T-cell (primary cell): ENCODE measurements at regions not wholly inside any gene's neighbourhood (a gene's known extent, or its start where the extent isn't known, plus 50 kb on each side); places are given as distances from the start of the nearest gene placed in this dataset.

Experiments
- ATAC-seq, 4 experiments: fragments of 200-7000 bp in 3 of 4; fragments of 150-1000 bp in 1 of 4; cut with Tn5 transposase; replicated peaks in 1 of 4; 1 replicate in 3 of 4; 2 replicates in 1 of 4; pipeline ENCODE4 v1.10.0; 2021; ENCODE audit warnings: moderate library complexity in 3 of 4, mild to moderate bottlenecking in 2 of 4, moderate number of reproducible peaks in 1 of 4
- CTCF ChIA-PET, 2 donors: fragments of 300-600 bp; sonication (Branson Sonifier 250); formaldehyde crosslinking; loops; one replicate each; lab custom pipeline; 2022; ENCODE audit warnings: antibody characterized with exemption in 2 of 2; lab: Charles Lee
- POLR2A ChIA-PET, 2 donors: fragments of 300-600 bp; sonication (Branson Sonifier 250); formaldehyde crosslinking; loops; one replicate each; lab custom pipeline; 2022; ENCODE audit warnings: antibody characterized with exemption in 2 of 2; lab: Charles Lee
- DNase-seq, 35 experiments: peaks; one replicate each; pipeline versions ENCODE4 v3.0.0 to v3.0.0-alpha.2; 2013 to 2023
- H3K27ac ChIP-seq: one replicate; pipeline ENCODE4 v1.5.1; 2013; ENCODE audit warnings: low read length
- H3K27me3 ChIP-seq, 2 experiments: replicated peaks in 1 of 2; 1 replicate in 1 of 2; 2 replicates in 1 of 2; pipeline versions ENCODE4 v1.6.1 to v1.7.0; 2013; ENCODE audit warnings: low read length in 1 of 2, mixed read lengths in 1 of 2; ENCODE audit not compliant: control insufficient read depth in 2 of 2, insufficient read depth in 2 of 2; ENCODE audit errors: extremely low read depth in 1 of 2
- H3K36me3 ChIP-seq, 2 donors: 1 replicate in 1 of 2; 2 replicates in 1 of 2; pipeline versions ENCODE4 v1.6.1 to v1.7.0; 2013; ENCODE audit warnings: low read length in 1 of 2; ENCODE audit not compliant: control insufficient read depth in 2 of 2, insufficient read depth in 1 of 2; ENCODE audit errors: extremely low read depth in 1 of 2
- H3K4me1 ChIP-seq, 2 experiments: 1 replicate in 1 of 2; 2 replicates in 1 of 2; pipeline versions ENCODE4 v1.6.1 to v1.7.0; 2013; ENCODE audit warnings: low read length in 2 of 2, mixed read lengths in 1 of 2; ENCODE audit not compliant: insufficient read depth in 2 of 2, control insufficient read depth in 1 of 2; ENCODE audit errors: extremely low read depth in 1 of 2
- H3K4me3 ChIP-seq, 2 donors: 1 replicate in 1 of 2; 2 replicates in 1 of 2; pipeline versions ENCODE4 v1.5.1 to v1.7.0; 2013; ENCODE audit warnings: mild to moderate bottlenecking in 2 of 2, low read length in 1 of 2, moderate library complexity in 1 of 2; ENCODE audit not compliant: control insufficient read depth in 1 of 2; ENCODE audit errors: extremely low read depth in 1 of 2
- H3K9me3 ChIP-seq: 2 replicates; pipeline ENCODE4 v1.7.0; 2013
- H3K27ac Mint-ChIP-seq, 2 donors: one replicate each; pipeline ENCODE4 v1.8.0; 2020 to 2021; ENCODE audit warnings: mild to moderate bottlenecking in 2 of 2, mixed read lengths in 2 of 2
- H3K27me3 Mint-ChIP-seq, 2 donors: one replicate each; pipeline ENCODE4 v1.8.0; 2021 to 2022; ENCODE audit warnings: mixed read lengths in 2 of 2
- H3K36me3 Mint-ChIP-seq: one replicate; pipeline ENCODE4 v1.8.0; 2021; ENCODE audit warnings: mixed read lengths
- H3K4me1 Mint-ChIP-seq, 3 donors: one replicate each; pipeline ENCODE4 v1.8.0; 2020 to 2022; ENCODE audit warnings: mixed read lengths in 3 of 3, mild to moderate bottlenecking in 1 of 3
- H3K4me3 Mint-ChIP-seq, 3 donors: one replicate each; pipeline ENCODE4 v1.8.0; 2020 to 2022; ENCODE audit warnings: mild to moderate bottlenecking in 3 of 3, mixed read lengths in 3 of 3, moderate library complexity in 3 of 3
- H3K9me3 Mint-ChIP-seq, 3 donors: one replicate each; pipeline ENCODE4 v1.8.0; 2020 to 2022; ENCODE audit warnings: mixed read lengths in 3 of 3
- WGBS: methylation state at CpG from one replicate; pipeline ENCODE4 v1.1.5; 2013; ENCODE audit warnings: missing lambda C conversion rate; ENCODE audit not compliant: insufficient coverage; 5-methylcytosine and 5-hydroxymethylcytosine counted together

DNA sequence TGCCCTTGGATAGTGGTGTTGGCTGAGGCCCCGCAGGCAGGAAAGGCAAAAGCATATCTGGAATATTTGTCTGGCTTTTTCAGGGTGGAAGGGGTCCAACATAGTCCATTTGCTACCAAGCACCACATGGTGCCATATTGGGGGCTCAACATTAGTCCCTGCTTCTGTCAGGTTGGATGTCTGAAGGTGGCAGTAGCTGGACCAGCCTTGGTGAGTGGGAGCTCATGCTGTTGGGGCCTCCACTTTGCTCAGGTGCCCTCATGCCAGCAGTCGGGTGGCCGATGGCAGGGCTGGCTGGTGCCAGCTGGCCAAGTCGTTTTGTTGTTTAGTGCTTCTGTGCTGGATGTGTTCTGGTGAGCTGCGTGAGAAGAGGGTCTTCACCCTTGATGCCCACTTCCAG, 135.3 kb downstream of the PAPOLA start:
- ATAC-seq (no peak), DNase-seq (no peak)
- Histone ChIP-seq H3K4me1 (no peaks in the 10 kb centered on the region), H3K4me3 (no peak overlapping the region), H3K36me3 (no peaks in the 10 kb centered on the region), H3K27me3 (peaks cover 0 to 2% of the 10 kb centered on the region in 2 experiments), H3K27ac (no peak overlapping the region), H3K9me3 (no peaks in the 10 kb centered on the region)
- ChIA-PET CTCF (no interaction called here), POLR2A (no interaction called here)
- Mint-ChIP-seq H3K9me3 (no peaks in the 10 kb centered on the region), H3K4me3 (no peak overlapping the region), H3K27ac (no peak overlapping the region), H3K4me1 (no peaks in the 10 kb centered on the region), H3K27me3 (peaks cover 0 to 2% of the 10 kb centered on the region in 2 donors), H3K36me3 (no peaks in the 10 kb centered on the region)
- WGBS = 60% methylated on average over 2 of the region's 5 CpGs

DNA sequence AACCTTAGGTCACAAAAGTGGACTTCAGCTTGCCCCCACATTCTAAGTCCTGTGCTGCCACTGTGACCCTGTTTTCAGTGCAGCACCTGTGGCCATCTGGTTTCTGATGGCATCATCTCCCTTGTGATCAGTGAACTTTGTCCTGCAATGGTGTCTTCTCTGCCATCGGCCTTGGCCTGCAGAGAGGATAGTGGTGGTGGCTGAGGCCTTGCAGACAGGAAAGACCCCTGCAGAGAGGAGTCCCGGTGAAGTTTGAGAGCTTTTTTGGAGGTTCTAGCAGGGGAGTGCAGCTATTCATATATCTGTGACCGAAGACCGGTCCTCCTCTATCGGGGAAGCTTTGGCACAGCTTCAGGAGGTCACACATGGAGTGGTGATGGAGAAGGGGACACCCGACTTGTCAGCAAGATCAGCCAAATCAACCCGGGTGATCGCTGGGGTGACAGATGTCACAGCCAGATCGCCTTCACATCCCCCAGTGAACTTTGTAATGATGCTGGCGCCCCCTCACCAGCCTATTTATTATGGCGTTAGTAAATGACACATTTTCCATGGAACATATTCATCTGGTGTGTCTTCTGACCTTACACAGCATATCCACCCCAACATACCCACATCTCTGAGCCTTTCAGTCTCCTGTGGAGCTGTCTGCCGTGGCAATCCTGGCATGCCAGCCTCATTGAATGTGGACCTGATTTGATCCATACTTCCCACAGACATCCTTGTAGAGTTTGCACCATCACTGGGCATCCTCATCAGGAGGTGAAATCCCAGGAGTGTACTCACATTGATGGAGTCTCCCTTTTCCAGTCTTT, 136.1 kb downstream of the PAPOLA start:
- Histone ChIP-seq H3K4me1 (no peaks in the 10 kb centered on the region), H3K27me3 (peaks cover 0 to 2% of the 10 kb centered on the region in 2 experiments), H3K9me3 (no peaks in the 10 kb centered on the region), H3K36me3 (no peaks in the 10 kb centered on the region), H3K4me3 (no peak overlapping the region), H3K27ac (no peak overlapping the region)
- ChIA-PET CTCF (no interaction called here), POLR2A (no interaction called here)
- no peak for DNase-seq
- 93% methylated on average over 4 of the region's 12 CpGs for WGBS
- Mint-ChIP-seq H3K36me3 (no peaks in the 10 kb centered on the region), H3K27ac (no peak overlapping the region), H3K9me3 (no peaks in the 10 kb centered on the region), H3K4me3 (no peak overlapping the region), H3K27me3 (peaks cover 0 to 2% of the 10 kb centered on the region in 2 donors), H3K4me1 (no peaks in the 10 kb centered on the region)
- no peak for ATAC-seq

DNA sequence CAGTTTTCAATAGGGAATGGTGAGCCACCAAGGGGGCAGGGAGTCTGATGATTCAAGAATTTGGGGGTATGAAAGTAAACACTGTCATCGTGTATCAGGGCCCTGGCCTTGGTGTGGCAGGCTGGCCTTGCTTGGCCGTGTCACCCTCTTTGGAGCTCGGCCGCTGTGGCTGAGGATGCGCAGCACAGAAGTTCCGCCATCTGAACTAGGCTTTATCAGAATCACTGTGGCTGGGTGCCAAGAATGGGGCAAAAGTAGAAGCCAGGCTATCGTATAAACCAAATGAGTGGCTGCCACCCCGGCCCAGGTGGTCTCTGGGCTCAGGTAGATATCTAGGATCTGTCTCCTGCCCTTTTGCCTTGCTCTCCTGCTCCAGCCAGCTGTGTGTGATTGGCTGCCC, 137.4 kb downstream of the PAPOLA start:
- Mint-ChIP-seq H3K27ac (no peak overlapping the region), H3K4me1 (no peaks in the 10 kb centered on the region), H3K36me3 (no peaks in the 10 kb centered on the region), H3K27me3 (peaks cover 0 to 2% of the 10 kb centered on the region in 2 donors), H3K4me3 (no peak overlapping the region), H3K9me3 (no peaks in the 10 kb centered on the region)
- Histone ChIP-seq H3K27ac (no peak overlapping the region), H3K27me3 (peaks cover 0 to 2% of the 10 kb centered on the region in 2 experiments), H3K9me3 (no peaks in the 10 kb centered on the region), H3K4me3 (no peak overlapping the region), H3K4me1 (no peaks in the 10 kb centered on the region), H3K36me3 (no peaks in the 10 kb centered on the region)
- DNase-seq (no peak), ATAC-seq (no peak)
- POLR2A ChIA-PET = no interaction called here
- CTCF ChIA-PET = no interaction called here
- WGBS = 87% methylated on average over 7 of the region's 8 CpGs

DNA sequence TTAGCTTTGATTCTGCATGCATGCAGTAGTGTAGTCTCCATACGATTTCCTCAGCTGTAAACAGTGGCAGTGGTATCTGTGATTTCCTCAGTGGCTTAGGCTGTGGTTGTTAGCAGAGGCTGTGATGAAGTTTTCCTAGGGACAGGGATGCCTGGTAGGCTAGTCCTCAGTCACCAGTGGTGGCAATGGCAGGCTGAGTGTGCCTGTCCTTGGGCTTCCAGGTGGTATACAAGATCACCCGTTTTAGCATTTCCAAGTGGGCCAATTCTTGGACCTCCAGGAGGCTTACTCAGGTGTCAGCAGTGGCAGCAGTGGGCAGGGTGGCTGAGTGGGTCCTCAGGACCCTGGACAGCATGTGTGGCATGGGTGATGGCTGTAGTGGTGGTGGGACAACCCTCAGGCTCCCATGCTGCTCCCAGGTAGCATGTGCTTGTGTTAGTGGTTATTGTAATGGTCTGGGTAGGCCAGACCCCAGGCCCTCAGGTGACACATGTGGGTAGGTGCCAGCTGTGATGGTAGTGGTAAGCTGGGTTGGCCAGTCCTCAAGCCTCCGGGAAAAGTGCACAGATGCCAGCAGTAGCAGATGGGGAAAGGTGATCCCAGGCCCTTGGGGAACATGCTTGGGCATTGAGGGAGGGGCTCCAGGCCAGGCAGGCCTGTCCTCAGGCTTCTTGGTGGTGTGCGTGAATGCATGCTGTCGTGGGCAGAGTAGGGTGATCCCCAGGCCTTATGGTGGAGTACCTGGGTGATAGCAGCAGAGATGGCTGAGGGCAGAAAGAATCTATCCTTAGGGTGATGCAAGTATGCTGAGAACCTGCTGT, 146.5 kb downstream of the PAPOLA start:
- H3K36me3 ChIP-seq = no peaks in the 10 kb centered on the region
- no peaks in the 10 kb centered on the region for H3K4me1 ChIP-seq
- Mint-ChIP-seq H3K27me3 (peaks cover 18% of the 10 kb centered on the region in 2 donors), H3K4me3 (no peak overlapping the region), H3K36me3 (no peaks in the 10 kb centered on the region), H3K27ac (no peak overlapping the region), H3K4me1 (no peaks in the 10 kb centered on the region), H3K9me3 (peaks cover 12 to 19% (median 13%) of the 10 kb centered on the region in 3 donors)
- 84% methylated on average over 4 of the region's 5 CpGs for WGBS
- no peak for ATAC-seq
- H3K27me3 ChIP-seq = peaks cover 0 to 24% of the 10 kb centered on the region in 2 experiments
- no peak overlapping the region for H3K27ac ChIP-seq
- H3K9me3 ChIP-seq = no peaks in the 10 kb centered on the region
- DNase-seq = no peak
- ChIA-PET POLR2A (no interaction called here), CTCF (no interaction called here)
- H3K4me3 ChIP-seq = no peak overlapping the region

DNA sequence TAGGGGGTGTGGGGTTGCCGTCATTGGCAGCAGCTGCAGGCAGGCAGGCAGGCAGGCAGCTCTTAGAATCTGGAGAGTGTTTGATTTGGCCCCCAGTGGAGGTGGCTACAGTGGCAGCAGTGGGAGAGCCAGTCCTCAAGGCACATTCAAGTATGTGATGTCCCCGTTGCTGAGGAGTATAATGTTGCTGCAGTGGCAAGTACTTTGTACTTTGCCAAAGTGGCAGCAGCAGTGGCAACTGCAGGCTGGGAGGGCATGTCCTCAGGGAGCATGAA, 147.1 kb downstream of the PAPOLA start:
- no peak for DNase-seq
- Mint-ChIP-seq H3K4me3 (no peak overlapping the region), H3K27ac (no peak overlapping the region), H3K9me3 (peaks cover 12 to 19% (median 13%) of the 10 kb centered on the region in 3 donors), H3K27me3 (peaks cover 18% of the 10 kb centered on the region in 2 donors), H3K4me1 (no peaks in the 10 kb centered on the region), H3K36me3 (no peaks in the 10 kb centered on the region)
- H3K36me3 ChIP-seq = no peaks in the 10 kb centered on the region
- 77% methylated on average over 2 of the region's 2 CpGs for WGBS
- no peak for ATAC-seq
- peaks cover 0 to 24% of the 10 kb centered on the region in 2 experiments for H3K27me3 ChIP-seq
- H3K27ac ChIP-seq = no peak overlapping the region
- ChIA-PET POLR2A (no interaction called here), CTCF (no interaction called here)
- no peak overlapping the region for H3K4me3 ChIP-seq
- H3K9me3 ChIP-seq = no peaks in the 10 kb centered on the region
- no peaks in the 10 kb centered on the region for H3K4me1 ChIP-seq

DNA sequence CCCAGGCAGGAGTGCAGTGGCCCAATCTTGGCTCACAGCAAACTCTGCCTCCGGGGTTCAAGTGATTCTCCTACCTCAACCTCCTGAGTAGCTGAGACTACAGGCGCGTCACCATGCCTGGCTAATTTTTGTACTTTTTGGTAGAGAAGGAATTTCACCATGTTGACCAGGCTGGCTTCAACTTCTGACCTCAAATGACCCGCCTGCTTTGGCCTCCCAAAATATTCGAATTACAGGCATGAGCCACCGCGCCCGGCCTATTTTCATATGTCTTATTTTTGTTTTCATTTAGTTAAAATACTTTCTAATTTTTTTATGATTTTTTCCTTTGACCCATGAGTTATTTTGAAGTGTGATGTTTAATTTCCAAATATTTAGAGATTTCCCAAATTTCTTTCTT, 143.6 kb upstream of the VRK1 start:
- peaks cover 4 to 22% of the 10 kb centered on the region in 2 experiments for H3K27me3 ChIP-seq
- no CpG with 5 or more reads among the region's 8 CpGs for WGBS
- Mint-ChIP-seq H3K9me3 (peaks cover 9 to 19% (median 11%) of the 10 kb centered on the region in 3 donors), H3K4me1 (no peaks in the 10 kb centered on the region), H3K36me3 (no peaks in the 10 kb centered on the region), H3K27me3 (peaks cover 22 to 27% of the 10 kb centered on the region in 2 donors), H3K27ac (no peak overlapping the region), H3K4me3 (no peak overlapping the region)
- no peak overlapping the region for H3K4me3 ChIP-seq
- no peaks in the 10 kb centered on the region for H3K4me1 ChIP-seq
- CTCF ChIA-PET = no interaction called here
- POLR2A ChIA-PET = no interaction called here
- ATAC-seq = no peak
- H3K9me3 ChIP-seq = peaks cover 2% of the 10 kb centered on the region
- H3K36me3 ChIP-seq = no peaks in the 10 kb centered on the region
- DNase-seq = no peak
- H3K27ac ChIP-seq = no peak overlapping the region
